GM13977 (cell line): ENCODE measurements at regions not wholly inside any gene's neighbourhood (a gene's known extent, or its start where the extent isn't known, plus 50 kb on each side); places are given as distances from the start of the nearest gene placed in this dataset.

Experiments used
- DNase-seq: peaks from one replicate; pipeline ENCODE4 v3.0.0; 2012; ENCODE audit warnings: low spot score
- in situ Hi-C: fragments of 300-500 bp; cut with MboI; formaldehyde crosslinking; loops from one replicate; pipeline ENCODE4 v1.12.0; 2022; ENCODE audit warnings: low sequenced_read_pairs, low pct_unique_long_range_greater_than_20kb, mixed read lengths, inconsistent platforms; ENCODE audit not compliant: unreplicated experiment
- TF ChIP-seq, protein P1 (sequence below): IDR thresholded peaks from 2 replicates; pipeline ENCODE4 v1.5.1; 2012; ENCODE audit warnings: mild to moderate bottlenecking, control low read depth; ENCODE audit not compliant: insufficient read depth; ENCODE audit errors: extremely low read depth, missing control alignments

- DNase-seq = no peak
- in situ Hi-C loops = no loop called here
- TF ChIP-seq, protein P1, sequence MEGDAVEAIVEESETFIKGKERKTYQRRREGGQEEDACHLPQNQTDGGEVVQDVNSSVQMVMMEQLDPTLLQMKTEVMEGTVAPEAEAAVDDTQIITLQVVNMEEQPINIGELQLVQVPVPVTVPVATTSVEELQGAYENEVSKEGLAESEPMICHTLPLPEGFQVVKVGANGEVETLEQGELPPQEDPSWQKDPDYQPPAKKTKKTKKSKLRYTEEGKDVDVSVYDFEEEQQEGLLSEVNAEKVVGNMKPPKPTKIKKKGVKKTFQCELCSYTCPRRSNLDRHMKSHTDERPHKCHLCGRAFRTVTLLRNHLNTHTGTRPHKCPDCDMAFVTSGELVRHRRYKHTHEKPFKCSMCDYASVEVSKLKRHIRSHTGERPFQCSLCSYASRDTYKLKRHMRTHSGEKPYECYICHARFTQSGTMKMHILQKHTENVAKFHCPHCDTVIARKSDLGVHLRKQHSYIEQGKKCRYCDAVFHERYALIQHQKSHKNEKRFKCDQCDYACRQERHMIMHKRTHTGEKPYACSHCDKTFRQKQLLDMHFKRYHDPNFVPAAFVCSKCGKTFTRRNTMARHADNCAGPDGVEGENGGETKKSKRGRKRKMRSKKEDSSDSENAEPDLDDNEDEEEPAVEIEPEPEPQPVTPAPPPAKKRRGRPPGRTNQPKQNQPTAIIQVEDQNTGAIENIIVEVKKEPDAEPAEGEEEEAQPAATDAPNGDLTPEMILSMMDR = no peak
These were observed 73.9 kb upstream of the SLC24A5 start for GRCh38 chr15:48046813-48047438.

- TF ChIP-seq, protein P1 = no peak
- no peak for DNase-seq
- in situ Hi-C loops = no loop called here
These were observed 71.1 kb upstream of the SLC24A5 start for GRCh38 chr15:48049736-48050135.

DNA sequence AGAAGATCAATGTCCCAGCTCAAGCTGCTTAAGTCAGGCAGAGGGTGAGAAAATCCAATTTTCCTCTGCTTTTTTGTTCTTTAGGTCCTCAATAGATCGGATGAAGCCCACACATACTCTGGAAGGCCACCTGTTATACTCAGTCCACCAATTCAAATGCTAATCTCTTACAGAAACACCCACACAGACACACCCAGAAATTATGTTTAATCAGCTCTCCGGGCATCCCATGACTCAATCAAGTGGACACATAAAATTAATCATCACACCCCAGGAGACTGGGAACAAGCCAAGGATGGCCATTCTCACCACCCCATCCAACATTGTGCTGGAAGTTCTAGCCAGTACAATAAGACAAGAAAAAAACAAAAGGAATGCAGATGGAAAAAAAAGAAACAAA is 67.8 kb upstream of the SLC24A5 start:
- in situ Hi-C loops = no loop called here
- DNase-seq = no peak
- TF ChIP-seq, protein P1 = no peak

DNA sequence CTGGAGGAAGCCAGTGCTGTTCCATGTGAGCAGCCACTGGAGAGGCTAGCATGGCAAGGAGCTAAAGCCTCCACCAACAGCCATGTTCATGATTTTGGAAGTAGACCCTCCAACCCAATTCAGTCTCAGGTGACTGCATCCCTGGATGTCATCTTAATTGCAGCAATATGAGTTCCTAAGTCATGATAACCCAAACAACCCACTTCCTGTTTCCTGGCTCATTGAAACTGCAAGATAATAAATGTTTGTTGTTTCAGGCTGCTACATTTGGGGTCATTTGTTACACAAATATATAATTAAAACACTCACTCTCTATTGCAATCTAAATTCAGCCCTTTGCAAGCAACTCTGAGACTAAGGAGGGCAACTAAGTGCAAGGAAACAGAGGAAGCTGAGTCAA is 62.4 kb upstream of the SLC24A5 start:
- TF ChIP-seq, protein P1 = no peak
- no peak for DNase-seq
- in situ Hi-C loops = no loop called here

DNA sequence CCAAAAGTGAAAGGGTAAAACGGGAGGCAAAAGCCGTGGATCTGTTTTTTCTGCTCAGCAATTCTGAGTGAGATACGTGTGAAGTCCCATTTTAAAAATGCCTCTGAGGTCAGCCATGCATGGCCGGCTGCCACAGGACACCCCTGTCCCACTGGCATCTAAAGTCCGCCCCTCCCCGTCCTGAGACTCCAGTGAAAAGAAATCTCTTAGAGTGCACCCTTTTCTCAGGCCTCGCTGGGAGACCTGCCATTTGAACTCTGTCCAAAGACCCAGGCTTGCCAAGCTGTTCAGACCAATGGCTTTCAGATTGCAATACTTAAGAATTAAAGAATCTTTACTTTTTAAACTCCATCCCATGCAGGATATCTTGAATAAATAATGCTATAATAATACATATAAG is 61.0 kb upstream of the SLC24A5 start:
- TF ChIP-seq, protein P1 = no peak
- in situ Hi-C loops = no loop called here
- DNase-seq = no peak

GRCh38 chr15:48060396-48060795 is 60.4 kb upstream of the SLC24A5 start:
- TF ChIP-seq, protein P1 = no peak
- DNase-seq = no peak
- in situ Hi-C loops = no loop called here
